NCI-H748 treated with DMSO at 0.1 percent for 48 hours (cell line): ENCODE measurements at regions not wholly inside any gene's neighbourhood (a gene's known extent, or its start where the extent isn't known, plus 50 kb on each side); places are given as distances from the start of the nearest gene placed in this dataset.
"Not testable (repeated sequence)": the region's sequence is repeated elsewhere in the genome, so short reads cannot be mapped to it uniquely, and the experiment has no call there.

ENCODE experiments used
- DNase-seq: peaks from one replicate; lab custom pipeline; 2025; lab: John Stamatoyannopoulos, UW

DNA sequence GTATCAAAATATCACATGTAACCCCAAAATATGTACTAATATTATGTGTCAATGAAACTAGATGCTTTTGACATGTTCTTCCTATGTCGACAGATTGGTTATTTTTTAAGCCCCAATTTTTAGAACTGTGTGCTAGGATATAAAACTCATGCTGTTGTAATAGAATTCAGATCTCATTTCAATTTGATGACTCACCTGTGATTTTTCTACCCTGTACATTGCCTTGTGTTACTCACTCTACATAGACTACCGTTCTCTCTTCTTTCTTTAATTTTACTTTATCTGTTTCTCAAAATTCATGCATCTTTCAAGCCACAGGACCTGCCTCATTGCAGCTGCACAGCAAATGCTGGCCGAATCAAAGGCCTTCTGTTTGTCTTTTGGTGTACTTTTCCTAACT lies 284.5 kb downstream of the MAT2B start:
- no peak for DNase-seq

DNA sequence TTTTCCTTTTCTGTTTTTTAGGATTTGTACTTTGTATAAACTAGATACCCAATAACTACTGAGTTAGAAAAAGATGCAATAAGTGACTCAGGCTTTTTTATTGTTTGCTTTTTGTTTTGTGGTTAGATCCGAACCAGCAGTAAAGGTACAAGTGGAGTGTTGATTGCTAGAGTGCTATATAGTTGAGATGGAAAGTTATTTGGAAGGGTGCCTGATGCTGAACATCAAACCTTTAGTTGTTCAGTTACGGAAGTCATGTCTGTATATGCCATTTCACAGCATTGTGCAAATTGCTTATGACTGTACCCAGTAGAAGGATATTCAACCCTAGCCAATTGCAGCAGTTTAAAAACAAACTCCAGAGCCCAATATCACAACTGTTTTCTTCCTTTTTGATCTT lies 285.1 kb downstream of the MAT2B start:
- no peak for DNase-seq

DNA sequence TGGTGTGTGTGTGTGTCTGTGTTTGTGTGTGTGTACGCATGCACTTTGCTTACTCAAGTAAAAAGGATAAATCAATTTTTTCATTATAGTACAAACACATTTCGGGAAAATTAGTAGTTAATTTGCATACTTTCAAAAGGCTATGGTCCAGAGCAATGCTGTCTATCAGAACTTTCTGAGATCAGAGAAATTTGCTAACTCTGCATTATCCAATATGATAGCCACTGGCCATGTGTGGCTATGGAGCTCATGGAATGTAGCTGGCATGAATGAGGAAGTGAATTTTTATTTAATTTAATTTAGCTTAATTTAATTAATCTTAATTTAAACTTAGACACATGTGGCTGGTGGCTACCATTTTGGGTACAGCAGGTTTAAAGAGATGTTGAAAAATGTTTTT lies 289.6 kb downstream of the MAT2B start:
- DNase-seq = no peak

DNA sequence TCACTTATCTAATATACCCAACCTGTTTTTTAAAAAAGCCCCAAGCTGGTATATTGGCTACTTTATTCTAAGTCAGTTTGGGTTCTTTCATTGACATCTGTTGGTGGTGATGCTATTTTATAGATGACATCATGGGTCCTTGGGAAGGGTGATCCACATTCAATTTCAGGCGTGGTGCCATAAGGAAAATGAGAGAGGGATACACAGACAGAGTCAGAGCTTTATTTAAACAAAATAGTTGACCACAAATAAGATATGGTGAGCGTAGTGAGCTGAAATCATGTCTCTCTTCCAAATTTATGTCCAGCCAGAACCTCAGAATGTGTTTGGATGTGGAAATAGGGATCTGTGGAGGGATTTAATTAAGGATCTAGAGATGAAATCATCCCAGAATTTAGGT lies 302.4 kb downstream of the MAT2B start:
- no peak for DNase-seq

DNA sequence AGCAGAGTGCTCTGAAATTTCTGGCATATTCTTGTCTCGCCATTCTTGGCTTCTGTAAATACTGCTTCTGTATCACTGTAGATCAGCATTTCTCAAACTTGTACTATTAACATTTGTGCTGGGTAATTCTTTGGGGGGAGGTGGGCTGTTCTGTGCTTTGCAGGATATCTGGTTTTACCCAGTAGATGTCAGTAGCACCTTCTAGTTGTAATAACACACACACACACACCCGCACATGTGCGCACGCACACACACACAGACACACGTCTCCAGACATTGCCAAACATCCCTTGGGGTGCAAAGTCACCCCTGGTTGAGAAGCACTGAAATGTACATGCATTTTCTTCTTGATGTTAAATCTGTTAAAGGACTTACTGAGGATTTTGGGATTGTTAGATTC lies 304.1 kb downstream of the MAT2B start:
- no peak for DNase-seq

DNA sequence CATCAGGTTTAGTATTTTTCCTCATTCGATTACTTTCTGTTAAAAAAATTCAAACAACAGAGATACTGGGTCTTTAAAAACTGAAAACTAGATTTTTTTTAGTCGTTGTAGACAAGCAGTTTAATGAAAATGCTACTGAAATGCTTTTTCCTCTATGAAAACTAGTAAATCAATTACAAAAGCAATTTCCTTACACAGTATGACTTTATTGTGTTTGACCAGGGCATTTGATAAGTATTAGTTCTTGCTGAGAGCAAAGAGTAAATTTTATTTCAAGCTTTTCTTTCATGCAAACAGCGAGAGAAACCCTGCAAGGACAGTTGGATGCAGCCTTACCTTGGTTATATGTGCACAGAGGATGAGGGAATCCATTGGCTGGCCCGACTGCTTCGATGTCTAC lies 308.5 kb downstream of the MAT2B start:
- DNase-seq = no peak

DNA sequence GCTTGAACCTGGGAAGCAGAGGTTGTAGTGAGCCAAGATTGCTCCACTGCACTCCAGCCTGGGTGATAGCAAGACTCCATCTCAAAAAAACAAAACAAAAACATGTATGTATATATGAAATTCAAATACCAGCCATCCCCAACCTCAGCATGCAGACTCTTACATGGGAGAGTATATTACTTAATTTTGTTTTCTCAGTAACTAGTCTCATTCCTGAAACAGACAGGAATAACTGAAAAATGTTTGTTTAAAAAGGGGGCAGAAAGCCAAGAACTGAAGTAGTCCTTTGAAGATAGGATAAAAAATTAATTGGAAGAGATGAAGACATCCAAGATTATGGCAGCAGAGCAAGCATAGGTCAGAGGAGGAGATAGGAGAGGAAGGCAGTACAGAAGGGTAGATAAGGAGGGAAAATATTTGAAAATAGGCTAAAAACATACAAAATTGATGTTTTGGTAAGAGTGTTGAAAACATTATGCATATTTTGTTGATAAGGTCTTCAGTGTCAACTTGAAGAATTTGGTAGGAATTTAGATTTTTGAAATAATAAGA lies 309.9 kb downstream of the MAT2B start:
- no peak for DNase-seq

DNA sequence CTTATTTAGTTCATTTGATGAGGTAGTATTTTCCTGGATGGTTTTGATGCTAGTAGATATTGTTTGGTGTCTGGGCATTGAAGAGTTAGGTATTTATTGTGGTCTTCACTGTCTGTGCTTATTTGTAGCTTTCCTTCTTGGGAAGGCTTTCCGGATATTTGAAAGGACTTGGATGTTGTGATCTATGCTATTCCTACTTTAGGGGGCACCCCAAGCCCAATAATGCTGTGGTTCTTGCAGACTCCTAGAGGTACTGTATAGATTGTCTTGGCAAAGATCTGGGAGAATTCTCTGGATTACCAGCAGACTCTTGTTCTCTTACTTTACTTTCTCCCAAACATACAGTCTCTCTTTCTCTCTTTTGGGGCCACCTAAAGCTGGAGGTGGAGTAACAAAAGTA lies 315.7 kb downstream of the MAT2B start:
- no peak for DNase-seq

DNA sequence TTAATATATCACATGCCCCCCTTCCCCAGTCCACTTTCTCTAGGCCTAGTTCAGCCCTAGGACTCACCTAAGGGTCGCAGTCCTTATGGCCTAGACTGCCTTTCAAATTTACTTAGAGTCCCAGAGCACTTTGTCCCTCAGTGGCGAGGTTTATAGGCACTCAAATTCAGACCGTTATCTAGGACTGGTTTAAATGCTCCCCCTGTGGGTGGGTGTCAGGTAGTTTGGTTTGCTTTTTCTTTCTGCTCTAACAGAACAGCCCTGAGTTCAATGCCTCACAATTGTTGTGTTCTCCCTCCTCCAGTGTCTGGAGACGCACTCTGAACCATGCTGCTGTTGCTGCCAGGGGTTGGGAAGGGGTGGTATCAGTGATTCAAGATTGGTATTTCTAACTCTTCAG lies 317.1 kb downstream of the MAT2B start:
- DNase-seq = no peak

DNA sequence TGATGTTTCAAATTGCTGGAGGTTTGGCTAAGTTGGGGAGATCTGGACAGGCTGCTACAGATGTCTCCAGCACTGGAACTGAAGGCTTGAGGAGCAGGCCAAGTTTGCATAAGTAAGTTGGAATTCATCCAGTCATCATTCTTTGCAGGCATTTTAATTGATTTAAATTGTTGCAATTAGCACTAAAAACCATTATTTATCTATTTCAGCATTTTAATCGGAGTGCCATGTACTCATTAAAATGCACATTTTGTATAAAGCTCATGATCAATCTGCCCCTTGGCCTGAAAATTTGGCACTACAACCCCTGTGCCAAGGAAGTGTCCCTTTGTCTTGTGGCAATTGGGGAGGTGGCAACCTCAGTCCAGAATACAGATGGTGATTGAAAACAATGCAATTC lies 320.2 kb downstream of the MAT2B start:
- DNase-seq = no peak

DNA sequence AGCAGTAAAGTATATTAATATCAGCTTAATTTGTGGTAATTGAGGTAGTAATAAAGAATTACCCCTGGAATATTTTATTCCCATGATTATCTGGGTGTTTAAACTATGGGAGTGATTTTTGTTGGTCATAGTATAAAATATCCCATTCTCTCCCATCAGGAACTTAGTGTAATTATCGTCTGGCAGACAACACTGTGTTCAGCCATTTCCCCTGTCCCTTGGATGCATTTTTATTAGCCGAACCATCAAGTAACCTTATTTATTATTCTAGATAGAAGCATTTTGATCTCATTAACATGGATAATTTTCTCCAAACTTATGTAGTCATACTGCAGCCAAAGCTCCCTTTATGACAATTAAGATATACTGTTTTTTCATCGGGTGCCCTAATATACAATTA lies 320.8 kb downstream of the MAT2B start:
- no peak for DNase-seq

DNA sequence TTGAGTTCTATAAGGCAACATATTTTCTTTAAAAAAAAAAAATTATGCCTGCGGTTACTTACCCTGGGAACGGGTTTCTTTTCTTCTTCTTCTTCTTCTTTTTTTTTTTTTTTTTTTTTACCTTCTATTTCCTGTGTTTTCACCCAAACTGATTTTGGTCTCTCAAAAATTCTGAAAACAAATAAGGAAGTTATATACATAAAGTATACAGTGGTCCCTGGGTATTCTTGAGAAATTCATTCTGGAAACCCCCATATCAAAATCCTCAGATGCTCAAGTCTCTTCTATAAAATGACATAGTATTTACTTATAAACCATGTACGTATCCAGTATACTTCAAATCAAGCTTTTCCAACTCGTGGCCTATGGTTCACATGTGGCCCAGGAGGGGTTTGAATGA lies 326.7 kb downstream of the MAT2B start:
- DNase-seq = no peak

DNA sequence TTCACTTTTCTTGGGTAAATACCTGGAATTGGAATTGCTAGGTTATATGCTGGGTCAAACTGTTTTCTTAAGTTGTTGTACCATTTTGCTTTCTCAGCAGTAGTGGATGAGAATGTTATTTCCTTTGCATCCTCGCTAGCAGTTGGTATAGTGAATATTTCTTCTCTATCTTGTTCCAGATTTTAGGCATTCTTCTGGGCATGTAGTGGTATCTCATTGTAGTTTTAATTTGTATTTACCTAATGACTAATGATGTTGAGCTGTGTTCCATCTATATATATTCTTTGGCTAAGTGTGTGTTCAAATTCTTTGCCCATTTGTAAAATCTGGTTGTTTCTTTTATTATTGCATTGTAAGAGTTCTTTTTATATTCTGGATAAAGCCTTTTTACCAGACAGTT lies 333.3 kb downstream of the MAT2B start:
- DNase-seq = no peak

DNA sequence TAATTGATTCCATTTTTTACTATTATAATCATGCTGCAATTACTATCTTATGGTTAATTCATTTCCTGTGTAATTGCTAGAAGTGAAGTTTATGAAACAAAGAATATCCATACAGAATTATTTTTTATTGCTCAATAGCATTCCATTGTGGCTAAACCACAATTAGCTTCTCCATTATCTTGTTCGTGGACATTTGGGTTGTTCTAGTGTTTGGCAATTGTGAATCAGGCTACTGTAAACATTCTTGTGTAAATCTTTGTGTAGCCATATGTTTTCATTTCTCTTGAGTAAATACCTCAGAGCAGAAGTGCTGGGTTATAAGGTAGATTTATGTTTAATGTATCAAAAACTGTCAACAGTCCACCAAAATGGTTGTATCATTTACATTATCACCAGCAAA lies 341.1 kb downstream of the MAT2B start:
- peak; percentile 67 for DNase-seq

DNA sequence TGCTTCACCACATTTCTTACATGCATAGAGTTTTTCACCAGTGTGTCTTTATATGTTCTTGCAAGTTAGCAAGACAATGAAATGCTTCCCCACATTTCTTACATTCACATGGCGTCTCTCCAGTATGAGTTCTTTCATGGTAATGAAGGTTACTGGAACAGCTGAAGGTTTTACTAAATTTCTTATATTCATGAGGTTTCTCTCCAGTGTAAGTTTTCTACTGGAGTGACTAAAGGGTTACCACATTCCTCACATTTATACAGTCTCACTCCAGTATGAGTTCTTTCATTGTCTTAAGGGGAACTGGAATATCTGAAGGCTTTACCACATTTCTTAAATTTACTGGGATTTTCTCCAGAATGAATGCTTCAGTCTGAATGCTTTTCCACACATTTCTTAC lies 350.3 kb downstream of the MAT2B start:
- no peak for DNase-seq

DNA sequence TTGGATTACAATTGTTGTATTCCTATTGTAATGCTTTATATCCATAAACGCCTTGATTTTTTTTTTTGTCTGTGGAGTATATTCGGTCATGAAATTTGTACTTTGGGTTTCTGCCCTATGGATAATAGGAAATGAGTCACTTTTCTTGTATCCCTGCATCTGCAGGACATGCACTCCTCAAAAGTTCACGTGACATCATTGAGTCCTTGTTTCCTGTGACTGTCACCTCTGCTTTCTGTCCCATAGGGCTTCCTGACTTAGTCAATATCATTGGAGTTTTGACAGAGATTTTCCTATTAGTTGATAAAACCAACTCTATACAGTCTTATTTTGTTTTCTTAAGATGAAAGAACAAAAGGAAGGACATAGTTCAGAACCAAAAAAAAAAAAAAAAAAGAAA lies 356.3 kb downstream of the MAT2B start:
- no peak for DNase-seq

DNA sequence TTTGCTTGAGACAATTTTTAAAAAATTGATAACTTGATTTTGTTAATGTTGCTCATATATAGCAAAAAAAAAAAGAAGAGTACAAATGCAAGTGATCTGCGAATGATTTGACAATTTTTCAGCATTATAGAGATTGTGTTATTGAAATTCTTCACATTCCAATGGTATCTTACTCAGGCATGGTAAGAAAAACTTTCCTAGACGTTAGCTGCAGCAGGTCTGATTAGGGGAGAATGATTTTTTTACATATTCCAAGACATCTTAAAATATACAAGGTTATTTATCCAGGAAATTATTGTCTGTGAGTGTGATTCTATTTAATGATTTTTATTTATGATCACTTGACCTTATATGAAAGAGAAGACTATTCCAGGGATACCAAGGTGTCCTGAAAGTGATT lies 361.9 kb downstream of the MAT2B start:
- DNase-seq = no peak

DNA sequence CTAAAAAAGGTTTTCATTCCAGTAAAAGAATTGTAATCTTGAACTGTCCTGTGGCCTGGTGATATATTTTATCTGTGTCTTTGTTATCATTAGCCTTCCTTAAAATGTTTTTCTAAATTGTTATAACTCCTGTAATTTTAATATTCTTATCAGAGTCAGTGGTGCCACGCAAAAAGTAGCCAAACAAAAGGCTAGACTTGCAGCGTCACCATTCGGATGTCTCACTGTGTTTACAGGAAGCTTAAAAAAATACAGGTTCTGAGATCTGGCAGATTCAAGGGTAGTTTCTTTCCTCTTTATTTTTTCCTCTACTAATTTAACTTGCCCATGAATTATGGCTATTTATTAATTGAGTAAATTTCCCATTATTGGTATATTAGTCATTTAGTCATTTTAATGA lies 362.3 kb downstream of the MAT2B start:
- no peak for DNase-seq

DNA sequence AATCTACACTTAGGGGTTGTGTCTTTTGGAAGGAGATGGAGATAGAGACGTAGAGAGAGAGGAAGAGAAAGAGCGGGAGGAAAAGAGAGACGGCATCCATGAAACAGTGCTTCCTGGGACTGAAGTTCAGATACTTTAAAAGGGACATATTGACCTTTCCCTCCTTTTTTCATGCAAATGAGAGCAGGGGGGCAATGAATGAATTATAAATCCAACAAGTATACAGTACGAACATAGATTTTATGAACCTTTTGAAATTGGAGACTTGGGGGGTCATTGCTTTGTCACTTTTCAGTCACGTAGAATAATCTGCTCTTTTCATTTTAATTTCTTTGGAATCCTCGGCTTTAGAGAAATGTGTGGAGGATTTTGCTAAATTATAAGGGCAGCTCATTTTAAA lies 364.2 kb downstream of the MAT2B start:
- DNase-seq = no peak

DNA sequence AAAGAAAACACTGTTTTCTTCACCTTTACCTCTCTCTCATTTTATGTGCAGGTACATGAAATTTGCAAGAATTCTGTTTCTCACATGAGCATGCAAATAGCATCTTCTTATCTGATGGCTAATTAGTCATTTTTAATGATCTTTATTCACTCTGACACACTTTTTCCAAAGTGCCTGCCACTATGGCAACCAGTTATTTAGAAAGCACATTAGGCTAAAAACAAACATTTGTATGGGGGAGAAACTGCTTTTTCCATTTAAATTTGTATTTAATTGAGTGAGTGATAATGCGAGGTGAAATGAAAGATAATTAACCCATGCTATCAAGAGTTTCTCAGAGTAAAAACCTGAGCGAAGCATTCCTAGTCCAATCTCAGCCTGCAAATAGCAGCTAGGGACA lies 365.0 kb downstream of the MAT2B start:
- no peak for DNase-seq

DNA sequence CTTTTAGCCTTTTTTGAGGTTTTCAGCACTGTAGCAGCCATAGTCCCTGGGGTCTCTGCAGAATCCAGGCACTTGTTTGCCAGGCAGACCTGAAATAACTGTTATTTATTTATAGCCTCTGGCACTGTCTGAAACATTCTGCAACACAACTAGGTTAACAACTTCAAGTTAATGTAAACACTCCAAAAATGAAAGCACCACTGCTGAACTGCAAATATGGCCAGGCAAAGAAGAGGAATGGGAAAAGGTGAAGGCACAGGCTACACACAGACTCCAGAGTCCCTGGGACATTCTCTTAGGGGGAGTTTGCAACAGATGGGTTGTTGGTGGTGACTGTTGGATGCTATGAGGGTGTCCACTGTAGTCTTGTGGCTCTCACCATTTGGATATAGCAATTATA lies 369.0 kb downstream of the MAT2B start:
- no peak for DNase-seq

DNA sequence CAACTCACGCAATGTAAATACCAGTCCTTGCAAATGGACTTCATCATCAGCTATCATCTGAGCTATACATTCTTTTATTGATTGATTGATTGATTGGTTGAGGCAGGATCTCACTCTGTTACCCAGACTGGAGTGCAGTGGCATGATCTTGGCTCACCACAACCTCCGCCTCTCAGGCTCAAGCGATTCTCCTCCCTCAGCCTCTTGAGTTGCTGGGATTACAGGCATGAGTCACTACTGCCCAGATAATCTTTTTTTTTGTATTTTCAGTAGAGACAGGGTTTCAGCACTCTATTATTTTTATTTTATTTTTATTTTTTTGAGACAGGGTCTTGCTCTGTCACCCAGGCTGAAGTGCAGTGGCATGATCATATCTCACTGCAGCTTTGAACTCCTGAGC lies 369.5 kb downstream of the MAT2B start:
- not testable (repeated sequence) for DNase-seq

DNA sequence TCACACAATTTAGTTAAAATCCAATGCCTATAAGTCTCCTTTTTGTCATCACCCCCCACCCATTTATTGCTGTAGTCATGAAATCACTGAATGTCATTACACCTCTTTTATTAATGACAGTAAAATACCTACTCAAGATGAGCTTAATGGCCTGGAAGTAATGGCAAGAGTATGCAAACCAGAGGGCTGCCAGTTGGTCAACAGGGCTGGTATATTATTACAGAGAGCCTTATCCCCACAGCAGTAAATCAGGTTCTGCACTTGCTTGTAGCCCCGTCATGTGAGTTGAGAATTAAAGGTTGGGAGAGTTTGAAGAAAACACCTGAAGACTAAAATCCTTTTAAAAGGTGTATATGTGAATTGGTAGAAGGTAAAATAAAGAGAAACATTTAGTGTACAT lies 372.4 kb downstream of the MAT2B start:
- no peak for DNase-seq

DNA sequence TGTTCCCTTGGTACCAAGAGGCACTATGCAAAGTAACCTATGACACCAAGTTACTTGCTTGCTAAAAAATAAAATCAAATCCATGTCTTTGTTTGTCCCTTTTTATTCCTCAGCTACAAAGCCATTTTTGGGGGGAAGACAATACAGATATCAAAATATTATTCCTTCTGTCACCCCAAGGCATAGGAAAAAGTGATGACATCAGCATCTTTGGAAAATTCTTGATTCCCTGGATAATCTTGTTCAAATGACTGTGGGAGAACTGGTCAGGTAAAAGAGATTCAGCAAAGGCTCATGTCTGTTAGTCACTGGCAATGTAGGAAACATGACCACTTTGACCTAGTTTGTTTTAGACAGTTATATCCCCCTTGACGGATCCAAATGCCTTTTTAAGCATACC lies 373.1 kb downstream of the MAT2B start:
- no peak for DNase-seq

DNA sequence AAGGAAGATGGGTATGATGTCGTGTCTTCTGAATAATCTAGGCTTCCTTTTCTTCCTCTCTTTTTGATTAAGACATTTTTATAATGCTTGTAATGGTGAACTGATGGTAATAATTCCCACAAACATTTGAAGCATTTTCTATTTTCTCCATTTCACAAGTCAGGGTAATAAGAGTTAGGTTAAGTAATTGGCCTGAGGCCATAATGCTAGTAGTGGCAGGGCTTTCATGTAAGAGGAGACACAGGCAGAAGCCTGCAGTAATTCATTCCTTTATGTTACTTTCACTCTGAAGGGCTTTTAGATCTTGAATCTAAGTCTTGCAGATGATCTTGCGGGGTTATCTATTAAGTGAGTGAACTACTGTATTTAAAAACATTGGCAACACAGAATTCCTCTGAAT lies 374.9 kb downstream of the MAT2B start:
- no peak for DNase-seq
